A673 (cell line): ENCODE measurements at regions not wholly inside any gene's neighbourhood (a gene's known extent, or its start where the extent isn't known, plus 50 kb on each side); places are given as distances from the start of the nearest gene placed in this dataset.

Experiments used
- EZH2 ChIP-seq: fragments of 200-600 bp; sonication (generic); IDR thresholded peaks from 2 replicates; pipeline ENCODE4 v1.6.1; 2017; ENCODE audit warnings: borderline replicate concordance, low read depth, mild to moderate bottlenecking, mixed read lengths, antibody characterized with exemption, low read length; ENCODE audit not compliant: poor library complexity, severe bottlenecking
- TF ChIP-seq, protein P1 (sequence below): fragments of 300-800, 200-600 bp; sonication (generic); conservative IDR thresholded peaks from 2 replicates; pipeline ENCODE4 v1.5.1; 2017; ENCODE audit warnings: low read depth, mild to moderate bottlenecking, antibody characterized with exemption, low read length, moderate library complexity, mixed read lengths

DNA sequence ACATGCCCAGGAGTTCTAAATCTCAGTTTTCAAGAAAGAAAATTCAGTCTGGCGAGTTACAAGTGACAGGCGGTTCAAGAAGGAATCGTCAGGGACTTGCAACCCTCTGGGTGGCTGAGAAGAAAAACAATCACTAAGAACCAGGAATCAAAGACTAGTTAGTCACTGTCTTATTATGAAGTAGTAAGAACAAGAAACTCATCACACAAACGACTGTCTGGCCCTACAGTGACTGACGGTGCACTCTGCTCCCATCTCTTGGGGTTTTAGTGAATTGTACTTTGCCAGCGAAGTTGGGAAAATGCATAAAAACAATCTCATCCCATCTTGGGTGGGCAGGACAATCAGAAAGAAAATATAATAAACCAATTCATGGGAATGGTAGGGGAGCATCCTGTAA is 63.7 kb upstream of the SACS start:
- TF ChIP-seq, protein P1, sequence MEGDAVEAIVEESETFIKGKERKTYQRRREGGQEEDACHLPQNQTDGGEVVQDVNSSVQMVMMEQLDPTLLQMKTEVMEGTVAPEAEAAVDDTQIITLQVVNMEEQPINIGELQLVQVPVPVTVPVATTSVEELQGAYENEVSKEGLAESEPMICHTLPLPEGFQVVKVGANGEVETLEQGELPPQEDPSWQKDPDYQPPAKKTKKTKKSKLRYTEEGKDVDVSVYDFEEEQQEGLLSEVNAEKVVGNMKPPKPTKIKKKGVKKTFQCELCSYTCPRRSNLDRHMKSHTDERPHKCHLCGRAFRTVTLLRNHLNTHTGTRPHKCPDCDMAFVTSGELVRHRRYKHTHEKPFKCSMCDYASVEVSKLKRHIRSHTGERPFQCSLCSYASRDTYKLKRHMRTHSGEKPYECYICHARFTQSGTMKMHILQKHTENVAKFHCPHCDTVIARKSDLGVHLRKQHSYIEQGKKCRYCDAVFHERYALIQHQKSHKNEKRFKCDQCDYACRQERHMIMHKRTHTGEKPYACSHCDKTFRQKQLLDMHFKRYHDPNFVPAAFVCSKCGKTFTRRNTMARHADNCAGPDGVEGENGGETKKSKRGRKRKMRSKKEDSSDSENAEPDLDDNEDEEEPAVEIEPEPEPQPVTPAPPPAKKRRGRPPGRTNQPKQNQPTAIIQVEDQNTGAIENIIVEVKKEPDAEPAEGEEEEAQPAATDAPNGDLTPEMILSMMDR = no peak
- TF ChIP-seq EZH2 = no peak
